ENCODE measurements at regions not wholly inside any gene's neighbourhood (a gene's known extent, or its start where the extent isn't known, plus 50 kb on each side); places are given as distances from the start of the nearest gene placed in this dataset.
A peak's percentile ranks its signal among the peaks of the same experiment; 100 is the strongest.

GRCh38 chr1:55716151-55716550, 501.0 kb upstream of the USP24 start:
- no peak for DNase-seq
- in situ Hi-C loops (cut with MboI; ENCODE audit: low pct_unique_long_range_greater_than_20kb, low sequenced_read_pairs), result no loop called here

DNA sequence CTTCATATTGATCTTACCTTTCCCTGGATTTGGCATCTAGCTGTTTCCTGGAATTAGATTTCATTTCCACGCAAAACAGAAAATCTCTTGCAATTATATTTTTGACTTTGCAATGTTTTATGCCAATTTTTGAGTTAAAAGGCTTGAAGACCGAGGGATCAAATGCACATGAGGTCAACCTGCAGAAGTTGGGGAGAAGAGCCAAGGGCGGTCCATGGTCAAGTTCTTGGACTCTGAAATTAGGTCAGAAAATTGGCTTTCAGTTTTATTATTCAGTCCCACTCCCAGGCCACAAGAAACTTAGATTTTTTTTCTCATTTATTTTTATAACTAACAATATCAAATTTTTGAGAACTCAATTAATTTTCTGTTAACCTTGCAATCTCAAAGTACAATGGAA, 499.1 kb upstream of the USP24 start:
- DNase-seq, result no peak
- in situ Hi-C loops (cut with MboI; ENCODE audit: low pct_unique_long_range_greater_than_20kb, low sequenced_read_pairs), result no loop called here

DNA sequence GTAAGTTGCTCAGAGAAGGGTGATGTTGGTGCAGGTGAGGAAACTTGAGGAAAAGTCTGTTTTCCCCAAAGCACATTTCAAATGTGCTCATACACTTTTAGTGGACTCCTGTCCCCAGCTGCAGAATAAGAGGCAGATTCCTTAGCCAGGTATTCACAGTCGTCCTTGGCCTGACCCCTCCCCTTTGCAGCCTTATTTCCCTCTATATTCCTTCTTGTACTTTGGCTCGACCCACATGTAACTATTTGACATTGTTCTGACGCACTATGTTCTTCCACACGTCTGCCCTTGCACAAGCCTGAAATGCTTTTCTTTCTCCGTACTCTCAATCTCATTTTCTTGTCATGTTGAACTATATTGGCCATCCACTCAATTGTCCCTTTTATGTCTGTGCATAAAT, 498.4 kb upstream of the USP24 start:
- in situ Hi-C loops (cut with MboI; ENCODE audit: low pct_unique_long_range_greater_than_20kb, low sequenced_read_pairs), result no loop called here
- DNase-seq, result no peak

- in situ Hi-C loops (cut with MboI; ENCODE audit: low pct_unique_long_range_greater_than_20kb, low sequenced_read_pairs), result no loop called here
Measured at GRCh38 chr1:55712148-55712547, 497.0 kb upstream of the USP24 start.

GRCh38 chr1:55708781-55709180, 493.6 kb upstream of the USP24 start:
- DNase-seq, result no peak
- in situ Hi-C loops (cut with MboI; ENCODE audit: low pct_unique_long_range_greater_than_20kb, low sequenced_read_pairs), result no loop called here

More at GRCh38 chr1:55712148-55712547, 497.0 kb upstream of the USP24 start:
- DNase-seq, result no peak

GRCh38 chr1:55707846-55708245, 492.7 kb upstream of the USP24 start:
- in situ Hi-C loops (cut with MboI; ENCODE audit: low pct_unique_long_range_greater_than_20kb, low sequenced_read_pairs), result no loop called here
- no peak for DNase-seq

- no peak for DNase-seq
- in situ Hi-C loops (cut with MboI; ENCODE audit: low pct_unique_long_range_greater_than_20kb, low sequenced_read_pairs), result no loop called here
Measured at GRCh38 chr1:55707196-55707595, 492.0 kb upstream of the USP24 start.

GRCh38 chr1:55706397-55706796, 491.2 kb upstream of the USP24 start:
- in situ Hi-C loops (cut with MboI; ENCODE audit: low pct_unique_long_range_greater_than_20kb, low sequenced_read_pairs), result no loop called here
- DNase-seq, result no peak

GRCh38 chr1:55703726-55704363, 488.7 kb upstream of the USP24 start:
- no peak for DNase-seq
- in situ Hi-C loops (cut with MboI; ENCODE audit: low pct_unique_long_range_greater_than_20kb, low sequenced_read_pairs), result no loop called here

GRCh38 chr1:55702064-55702463, 486.9 kb upstream of the USP24 start:
- in situ Hi-C loops (cut with MboI; ENCODE audit: low pct_unique_long_range_greater_than_20kb, low sequenced_read_pairs), result no loop called here
- peak; percentile 25 for DNase-seq

- in situ Hi-C loops (cut with MboI; ENCODE audit: low pct_unique_long_range_greater_than_20kb, low sequenced_read_pairs), result no loop called here
- DNase-seq, result no peak
Measured at GRCh38 chr1:55700359-55701130, 485.4 kb upstream of the USP24 start.

DNA sequence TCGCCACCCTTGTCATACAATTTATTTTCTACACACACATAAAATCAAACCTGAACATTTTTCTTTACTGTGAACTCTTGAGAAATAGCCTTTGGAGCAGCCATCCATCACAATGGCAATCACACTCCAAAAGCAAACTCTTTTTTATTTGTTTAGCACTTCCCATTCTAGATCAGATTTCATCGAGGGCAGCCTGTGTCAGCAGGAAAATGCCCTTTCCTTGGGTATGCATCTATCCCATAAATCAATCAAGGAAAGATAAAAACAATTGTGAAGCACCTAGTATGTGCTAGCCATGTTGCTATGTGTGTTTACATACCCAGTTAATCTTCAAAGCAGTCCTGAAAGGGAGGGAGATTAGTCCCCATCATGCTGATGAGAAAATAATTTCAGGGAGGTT, 484.1 kb upstream of the USP24 start:
- no peak for DNase-seq
- in situ Hi-C loops (cut with MboI; ENCODE audit: low pct_unique_long_range_greater_than_20kb, low sequenced_read_pairs), result no loop called here

GRCh38 chr1:55697997-55698535, 482.9 kb upstream of the USP24 start:
- in situ Hi-C loops (cut with MboI; ENCODE audit: low pct_unique_long_range_greater_than_20kb, low sequenced_read_pairs), result no loop called here
- DNase-seq, result no peak

- in situ Hi-C loops (cut with MboI; ENCODE audit: low pct_unique_long_range_greater_than_20kb, low sequenced_read_pairs), result no loop called here
- no peak for DNase-seq
Measured at GRCh38 chr1:55696891-55697290, 481.7 kb upstream of the USP24 start.

GRCh38 chr1:55696181-55696754, 481.1 kb upstream of the USP24 start:
- in situ Hi-C loops (cut with MboI; ENCODE audit: low pct_unique_long_range_greater_than_20kb, low sequenced_read_pairs), result no loop called here
- no peak for DNase-seq

DNA sequence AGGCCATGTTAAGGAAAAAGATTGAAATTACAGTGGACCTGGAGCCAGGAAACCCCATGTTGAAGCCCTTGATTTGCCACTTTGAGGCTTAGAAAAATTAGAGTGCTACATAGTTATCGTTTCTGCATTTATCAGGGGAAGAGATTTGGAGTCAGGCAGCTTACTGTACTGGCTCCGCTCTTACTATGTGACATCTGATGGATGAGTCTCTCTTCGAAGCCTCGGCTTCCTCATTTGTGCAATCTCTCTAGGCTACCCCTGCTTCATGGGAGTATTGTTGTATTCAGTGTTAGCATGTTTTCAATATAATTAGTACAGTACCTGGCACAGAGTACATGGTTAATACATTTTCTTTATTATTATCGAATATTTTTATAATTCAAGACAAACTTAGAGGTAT, 480.4 kb upstream of the USP24 start:
- in situ Hi-C loops (cut with MboI; ENCODE audit: low pct_unique_long_range_greater_than_20kb, low sequenced_read_pairs), result no loop called here
- DNase-seq, result no peak

GRCh38 chr1:55695151-55695550, 480.0 kb upstream of the USP24 start:
- no peak for DNase-seq
- in situ Hi-C loops (cut with MboI; ENCODE audit: low pct_unique_long_range_greater_than_20kb, low sequenced_read_pairs), result no loop called here

DNA sequence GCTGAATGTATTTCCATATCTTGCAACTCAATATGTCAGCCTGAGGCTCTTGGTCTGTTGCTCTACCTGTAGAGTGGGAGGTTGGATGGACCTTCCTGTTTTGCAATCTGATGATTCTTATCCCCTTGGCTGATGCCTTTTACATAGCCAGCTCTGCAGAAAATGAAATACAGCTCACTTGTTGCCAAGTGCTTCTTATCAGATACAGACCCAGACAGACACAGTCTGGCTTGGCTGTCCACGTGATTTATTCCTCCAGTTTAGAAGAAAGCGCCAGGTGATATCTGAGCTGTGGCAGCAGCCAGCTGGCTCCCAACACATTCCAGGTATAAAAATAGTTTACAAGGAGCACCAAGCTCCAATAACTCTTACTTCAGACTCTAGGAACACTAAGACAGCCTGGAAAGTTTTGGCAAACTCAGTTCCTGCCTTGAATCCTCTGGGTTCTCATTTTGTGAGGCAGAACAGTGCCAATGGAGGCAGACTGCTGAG, 479.2 kb upstream of the USP24 start:
- DNase-seq, result no peak
- in situ Hi-C loops (cut with MboI; ENCODE audit: low pct_unique_long_range_greater_than_20kb, low sequenced_read_pairs), result no loop called here

DNA sequence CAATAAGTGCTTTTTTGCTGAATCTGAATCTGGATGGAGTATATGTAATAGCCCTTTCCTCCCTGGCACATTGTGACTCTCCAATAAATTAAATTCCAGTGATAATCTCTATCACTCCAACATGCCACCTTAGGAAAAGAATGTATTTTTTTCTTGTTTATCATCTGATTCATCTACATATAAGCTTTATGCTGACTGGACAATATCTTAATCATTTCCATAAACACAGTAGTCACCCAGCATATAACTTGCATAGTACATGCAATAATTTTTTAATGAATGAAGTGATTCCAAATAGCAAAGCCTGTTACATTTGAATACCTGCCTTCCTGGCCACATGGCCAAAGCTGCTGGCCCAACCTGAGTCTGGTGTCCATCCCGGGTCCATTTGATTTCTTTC, 477.6 kb upstream of the USP24 start:
- no peak for DNase-seq
- in situ Hi-C loops (cut with MboI; ENCODE audit: low pct_unique_long_range_greater_than_20kb, low sequenced_read_pairs), result no loop called here

GRCh38 chr1:55690366-55690765, 475.2 kb upstream of the USP24 start:
- DNase-seq, result no peak
- in situ Hi-C loops (cut with MboI; ENCODE audit: low pct_unique_long_range_greater_than_20kb, low sequenced_read_pairs), result no loop called here
